ENCODE measurements at regions not wholly inside any gene's neighbourhood (a gene's known extent, or its start where the extent isn't known, plus 50 kb on each side); places are given as distances from the start of the nearest gene placed in this dataset.

GRCh38 chr15:98425173-98425572, 223.2 kb upstream of the IGF1R start:
- ATAC-seq (no peak), DNase-seq (no peak)
- Histone ChIP-seq H3K4me1 (peaks cover 7 to 27% (median 18%) of the 10 kb centered on the region in 9 donors), H3K27me3 (peaks cover 6 to 89% (median 74%) of the 10 kb centered on the region in 7 donors), H3K27ac (no peak overlapping the region), H3K9me3 (peaks cover 0 to 6% (median 0%) of the 10 kb centered on the region in 11 donors), H3K36me3 (no peaks in the 10 kb centered on the region), H3K4me3 (no peak overlapping the region)
- TF ChIP-seq, protein P1, sequence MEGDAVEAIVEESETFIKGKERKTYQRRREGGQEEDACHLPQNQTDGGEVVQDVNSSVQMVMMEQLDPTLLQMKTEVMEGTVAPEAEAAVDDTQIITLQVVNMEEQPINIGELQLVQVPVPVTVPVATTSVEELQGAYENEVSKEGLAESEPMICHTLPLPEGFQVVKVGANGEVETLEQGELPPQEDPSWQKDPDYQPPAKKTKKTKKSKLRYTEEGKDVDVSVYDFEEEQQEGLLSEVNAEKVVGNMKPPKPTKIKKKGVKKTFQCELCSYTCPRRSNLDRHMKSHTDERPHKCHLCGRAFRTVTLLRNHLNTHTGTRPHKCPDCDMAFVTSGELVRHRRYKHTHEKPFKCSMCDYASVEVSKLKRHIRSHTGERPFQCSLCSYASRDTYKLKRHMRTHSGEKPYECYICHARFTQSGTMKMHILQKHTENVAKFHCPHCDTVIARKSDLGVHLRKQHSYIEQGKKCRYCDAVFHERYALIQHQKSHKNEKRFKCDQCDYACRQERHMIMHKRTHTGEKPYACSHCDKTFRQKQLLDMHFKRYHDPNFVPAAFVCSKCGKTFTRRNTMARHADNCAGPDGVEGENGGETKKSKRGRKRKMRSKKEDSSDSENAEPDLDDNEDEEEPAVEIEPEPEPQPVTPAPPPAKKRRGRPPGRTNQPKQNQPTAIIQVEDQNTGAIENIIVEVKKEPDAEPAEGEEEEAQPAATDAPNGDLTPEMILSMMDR (IDR thresholded peaks at IDR 0.05): no peak
- 71 to 76% methylated on average over 11 of the region's 11 CpGs for WGBS, 2 donors
- intact Hi-C loops (cut with DNase I): loop anchor here in 3 of 10 donors (10.0 kb wide), 1 partner anchor 520 kb away; no protein-coding TSS in a partner anchor

- WGBS, 2 donors: 45% methylated on average over 8 of the region's 8 CpGs
- Histone ChIP-seq H3K27ac (no peak overlapping the region), H3K27me3 (peaks cover 0 to 74% (median 65%) of the 10 kb centered on the region in 7 donors), H3K9me3 (peaks cover 0 to 6% (median 0%) of the 10 kb centered on the region in 11 donors), H3K36me3 (no peaks in the 10 kb centered on the region), H3K4me1 (peaks cover 0 to 11% (median 0%) of the 10 kb centered on the region in 9 donors), H3K4me3 (no peak overlapping the region)
- DNase-seq (no peak), ATAC-seq (no peak)
- TF ChIP-seq, protein P1 (IDR thresholded peaks at IDR 0.05): no peak
- intact Hi-C loops (cut with DNase I): loop anchor here in 3 of 10 donors (10.0 kb wide), 1 partner anchor 523 kb away; no protein-coding TSS in a partner anchor
Measured at GRCh38 chr15:98427321-98427720, 221.0 kb upstream of the IGF1R start.

DNA sequence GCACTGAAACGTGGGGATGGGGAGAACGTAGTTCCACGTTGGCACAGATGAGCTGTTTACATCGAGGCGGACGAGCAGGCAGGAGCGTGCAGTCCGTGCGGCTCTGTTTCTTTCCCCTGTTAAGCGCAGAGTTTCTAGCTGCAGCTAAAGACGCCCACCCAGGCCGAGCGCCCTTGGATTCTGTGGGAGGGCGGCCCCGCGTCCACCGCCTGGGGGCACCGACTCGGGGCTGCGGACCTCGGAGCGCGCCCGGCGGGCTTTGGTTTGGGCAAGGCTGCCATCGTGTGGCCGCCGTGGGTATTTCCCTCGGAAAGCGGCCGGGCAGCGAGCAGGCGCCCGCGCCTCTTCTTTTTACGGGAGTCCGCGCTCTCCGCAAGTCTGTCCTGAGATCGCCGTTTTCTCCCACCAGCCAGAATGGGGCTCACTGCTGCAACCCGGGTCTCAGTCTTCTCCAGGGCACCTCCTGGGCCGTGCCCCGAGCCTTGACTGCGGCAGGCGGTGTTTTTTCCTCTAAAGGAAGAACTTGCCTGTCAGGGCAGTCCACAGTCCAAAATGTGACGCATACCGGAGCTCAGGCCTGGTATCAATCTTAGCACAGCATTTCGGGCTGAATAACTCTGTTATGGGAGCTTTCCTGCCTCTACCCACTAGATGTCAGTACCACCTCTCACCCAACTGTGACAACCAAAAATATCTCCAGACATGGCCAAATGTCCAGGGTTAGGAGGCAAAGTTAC, 219.9 kb upstream of the IGF1R start:
- peak overlapping the region in 9 of 10 donors; percentile 21 to 47 (median 37) for H3K4me3 ChIP-seq
- peaks cover 0 to 11% (median 0%) of the 10 kb centered on the region in 9 donors for H3K4me1 ChIP-seq
- DNase-seq (peak; percentile 42 to 73), ATAC-seq (peak; percentile 72 to 88 (median 84))
- no peak overlapping the region for H3K27ac ChIP-seq
- WGBS, 2 donors: 4 to 5% methylated on average over 47 to 49 of the region's 49 CpGs
- TF ChIP-seq, protein P1 (IDR thresholded peaks at IDR 0.05): peak; percentile 75 to 93 (median 84)
- intact Hi-C loops (cut with DNase I): loop anchor here in 3 of 10 donors (10.0 kb wide), 1 partner anchor 524 kb away; no protein-coding TSS in a partner anchor
- H3K9me3 ChIP-seq: peaks cover 0 to 6% (median 0%) of the 10 kb centered on the region in 11 donors
- peaks cover 0 to 66% (median 60%) of the 10 kb centered on the region in 7 donors for H3K27me3 ChIP-seq
- H3K36me3 ChIP-seq: no peaks in the 10 kb centered on the region

- ATAC-seq (no peak), DNase-seq (no peak)
- TF ChIP-seq, protein P1 (IDR thresholded peaks at IDR 0.05): no peak
- 82 to 83% methylated on average over 9 of the region's 9 CpGs for WGBS, 2 donors
- peaks cover 0 to 6% (median 0%) of the 10 kb centered on the region in 11 donors for H3K9me3 ChIP-seq
- H3K27me3 ChIP-seq: peaks cover 0 to 65% (median 46%) of the 10 kb centered on the region in 7 donors
- no peak overlapping the region for H3K27ac ChIP-seq
- H3K4me3 ChIP-seq: no peak overlapping the region
- peaks cover 0 to 11% (median 0%) of the 10 kb centered on the region in 9 donors for H3K4me1 ChIP-seq
- no peaks in the 10 kb centered on the region for H3K36me3 ChIP-seq
- intact Hi-C loops (cut with DNase I): no loop called here
Measured at GRCh38 chr15:98431171-98431570, 217.2 kb upstream of the IGF1R start.

Data from heart right ventricle (tissue), 16 donors.